Neural progenitor cell (in vitro differentiated cells): ENCODE measurements at regions not wholly inside any gene's neighbourhood (a gene's known extent, or its start where the extent isn't known, plus 50 kb on each side); places are given as distances from the start of the nearest gene placed in this dataset.

Experiments used
- CTCF ChIP-seq: fragments of 200-600 bp; sonication (generic); IDR thresholded peaks from 2 replicates; pipeline ENCODE4 v1.5.1; 2017; ENCODE audit warnings: antibody characterized with exemption, mild to moderate bottlenecking
- EZH2phosphoT487 ChIP-seq: fragments of 200-600 bp; sonication (generic); IDR thresholded peaks from 2 replicates; pipeline ENCODE4 v1.6.1; 2017; ENCODE audit warnings: antibody characterized with exemption

- TF ChIP-seq CTCF = peak; percentile 83
- TF ChIP-seq EZH2phosphoT487 = no peak
Measured at GRCh38 chr2:146927080-146927711, 917.6 kb upstream of the ACVR2A start.
